ENCODE measurements at regions not wholly inside any gene's neighbourhood (a gene's known extent, or its start where the extent isn't known, plus 50 kb on each side); places are given as distances from the start of the nearest gene placed in this dataset.

DNA sequence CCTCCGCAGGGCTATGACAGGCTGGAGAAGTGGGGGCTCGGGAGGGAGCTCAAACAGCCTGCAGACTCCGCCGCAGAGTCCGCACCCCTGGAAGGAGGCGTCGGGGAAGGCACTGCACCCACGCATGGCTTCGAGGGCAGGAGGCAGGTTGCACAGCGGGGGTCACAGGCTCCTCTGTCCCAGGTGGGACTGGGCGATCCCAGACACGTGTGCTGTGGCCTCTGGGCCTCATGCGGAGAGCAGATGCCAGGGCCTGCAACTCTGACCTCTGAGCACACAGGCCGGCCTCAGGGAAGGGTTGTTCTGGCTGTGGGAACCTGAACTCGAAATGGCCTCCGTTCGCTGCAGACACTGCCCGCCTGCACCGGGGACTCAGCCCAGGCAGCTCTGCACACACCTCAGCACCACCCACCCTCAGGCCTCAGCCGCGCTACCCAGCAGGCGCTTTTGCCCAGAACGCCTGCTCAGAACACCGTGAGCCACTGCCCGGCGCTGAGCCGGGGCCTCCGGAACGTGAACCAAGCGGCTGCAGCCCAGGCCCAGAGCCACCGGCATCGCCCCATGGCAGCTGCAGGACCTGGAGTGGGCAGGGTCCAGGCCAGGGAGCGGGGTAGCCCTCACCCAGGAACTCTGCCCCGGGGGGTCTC is 71.8 kb upstream of the ADGRA1 start:
- Histone ChIP-seq H2AFZ (ENCODE audit: low read depth, low read length, poor library complexity, severe bottlenecking) (no peak overlapping the region), H3K9ac (ENCODE audit: low read length) (no peak overlapping the region), H3K36me3 (ENCODE audit: control insufficient read depth in 1 of 2, insufficient read depth in 2 of 2, low read length in 2 of 2) (no peaks in the 10 kb centered on the region), H3K4me3 (replicated peaks in 1 of 2; ENCODE audit: low read depth in 1 of 2, low read length in 2 of 2) (no peak overlapping the region), H3K4me1 (ENCODE audit: control insufficient read depth in 1 of 2, insufficient read depth in 2 of 2, low read length in 2 of 2) (peaks cover 0 to 16% of the 10 kb centered on the region in 2 experiments; a peak in 2 of 4 replicates), H4K20me1 (ENCODE audit: insufficient read depth) (no peaks in the 10 kb centered on the region), H3K4me2 (ENCODE audit: low read length) (no peak overlapping the region), H3K9me3 (ENCODE audit: control insufficient read depth in 1 of 2, insufficient read depth in 1 of 2, low read depth in 1 of 2, low read length in 2 of 2) (no peaks in the 10 kb centered on the region), H3K27me3 (ENCODE audit: insufficient read depth, low read length) (no peaks in the 10 kb centered on the region), H3K27ac (ENCODE audit: low read depth, low read length) (no peak overlapping the region), H3K9me2 (ENCODE audit: insufficient read depth) (no peaks in the 10 kb centered on the region), H3K79me2 (ENCODE audit: insufficient read depth, low read length) (no peaks in the 10 kb centered on the region)
- ChIA-PET RAD21 (ENCODE audit: low non-redundant PET in 1 of 2, low total read pairs in 2 of 2, uncharacterized antibody in 2 of 2, unreplicated experiment in 2 of 2) (no interaction called here), POLR2A (no interaction called here), CTCF (no interaction called here)
- intact Hi-C loops (cut with micrococcal nuclease), result no loop called here
- ATAC-seq (no peak), DNase-seq (ENCODE audit: low read depth, low spot score) (no peak)
- no TSS peak for BruUV-seq (replicated peaks)
- TF ChIP-seq FOSL1 (IDR thresholded peaks at IDR 0.05; ENCODE audit: low read depth) (no peak), ZNF274 (IDR thresholded peaks at IDR 0.05; ENCODE audit: low read depth, low read length) (no peak), EZH2 (IDR thresholded peaks at IDR 0.05) (no peak), JUND (IDR thresholded peaks at IDR 0.05) (no peak), CEBPB (IDR thresholded peaks at IDR 0.05; ENCODE audit: low read depth) (no peak), SRF (IDR thresholded peaks at IDR 0.05; ENCODE audit: low read depth) (no peak), POLR2A (IDR thresholded peaks at IDR 0.05; ENCODE audit: borderline replicate concordance, extremely low read depth, insufficient read depth, insufficient read length) (no peak), RAD21 (IDR thresholded peaks at IDR 0.05; ENCODE audit: low read depth) (no peak), CBX3 (IDR thresholded peaks at IDR 0.05; ENCODE audit: low read depth) (no peak), ELF1 (IDR thresholded peaks at IDR 0.05; ENCODE audit: borderline replicate concordance, low read depth) (no peak), ZFX (IDR thresholded peaks at IDR 0.05) (no peak), TCF7L2 (IDR thresholded peaks at IDR 0.05; ENCODE audit: borderline replicate concordance, extremely low read depth, insufficient read depth, insufficient read length) (no peak)
- TF ChIP-seq, protein P1, sequence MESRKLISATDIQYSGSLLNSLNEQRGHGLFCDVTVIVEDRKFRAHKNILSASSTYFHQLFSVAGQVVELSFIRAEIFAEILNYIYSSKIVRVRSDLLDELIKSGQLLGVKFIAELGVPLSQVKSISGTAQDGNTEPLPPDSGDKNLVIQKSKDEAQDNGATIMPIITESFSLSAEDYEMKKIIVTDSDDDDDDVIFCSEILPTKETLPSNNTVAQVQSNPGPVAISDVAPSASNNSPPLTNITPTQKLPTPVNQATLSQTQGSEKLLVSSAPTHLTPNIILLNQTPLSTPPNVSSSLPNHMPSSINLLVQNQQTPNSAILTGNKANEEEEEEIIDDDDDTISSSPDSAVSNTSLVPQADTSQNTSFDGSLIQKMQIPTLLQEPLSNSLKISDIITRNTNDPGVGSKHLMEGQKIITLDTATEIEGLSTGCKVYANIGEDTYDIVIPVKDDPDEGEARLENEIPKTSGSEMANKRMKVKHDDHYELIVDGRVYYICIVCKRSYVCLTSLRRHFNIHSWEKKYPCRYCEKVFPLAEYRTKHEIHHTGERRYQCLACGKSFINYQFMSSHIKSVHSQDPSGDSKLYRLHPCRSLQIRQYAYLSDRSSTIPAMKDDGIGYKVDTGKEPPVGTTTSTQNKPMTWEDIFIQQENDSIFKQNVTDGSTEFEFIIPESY (IDR thresholded peaks at IDR 0.05; ENCODE audit: extremely low read depth, insufficient replicate concordance, low read length), result no peak
- TF ChIP-seq, protein P2, sequence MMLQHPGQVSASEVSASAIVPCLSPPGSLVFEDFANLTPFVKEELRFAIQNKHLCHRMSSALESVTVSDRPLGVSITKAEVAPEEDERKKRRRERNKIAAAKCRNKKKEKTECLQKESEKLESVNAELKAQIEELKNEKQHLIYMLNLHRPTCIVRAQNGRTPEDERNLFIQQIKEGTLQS (IDR thresholded peaks at IDR 0.05), result no peak
- TF ChIP-seq, protein P3, sequence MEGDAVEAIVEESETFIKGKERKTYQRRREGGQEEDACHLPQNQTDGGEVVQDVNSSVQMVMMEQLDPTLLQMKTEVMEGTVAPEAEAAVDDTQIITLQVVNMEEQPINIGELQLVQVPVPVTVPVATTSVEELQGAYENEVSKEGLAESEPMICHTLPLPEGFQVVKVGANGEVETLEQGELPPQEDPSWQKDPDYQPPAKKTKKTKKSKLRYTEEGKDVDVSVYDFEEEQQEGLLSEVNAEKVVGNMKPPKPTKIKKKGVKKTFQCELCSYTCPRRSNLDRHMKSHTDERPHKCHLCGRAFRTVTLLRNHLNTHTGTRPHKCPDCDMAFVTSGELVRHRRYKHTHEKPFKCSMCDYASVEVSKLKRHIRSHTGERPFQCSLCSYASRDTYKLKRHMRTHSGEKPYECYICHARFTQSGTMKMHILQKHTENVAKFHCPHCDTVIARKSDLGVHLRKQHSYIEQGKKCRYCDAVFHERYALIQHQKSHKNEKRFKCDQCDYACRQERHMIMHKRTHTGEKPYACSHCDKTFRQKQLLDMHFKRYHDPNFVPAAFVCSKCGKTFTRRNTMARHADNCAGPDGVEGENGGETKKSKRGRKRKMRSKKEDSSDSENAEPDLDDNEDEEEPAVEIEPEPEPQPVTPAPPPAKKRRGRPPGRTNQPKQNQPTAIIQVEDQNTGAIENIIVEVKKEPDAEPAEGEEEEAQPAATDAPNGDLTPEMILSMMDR (IDR thresholded peaks at IDR 0.05 in 2 of 3, conservative IDR thresholded peaks at IDR 0.05 in 1 of 3; ENCODE audit: borderline replicate concordance in 1 of 3, insufficient read depth in 1 of 3, low read depth in 2 of 3, low read length in 2 of 3), result no peak
- TF ChIP-seq, protein P4, sequence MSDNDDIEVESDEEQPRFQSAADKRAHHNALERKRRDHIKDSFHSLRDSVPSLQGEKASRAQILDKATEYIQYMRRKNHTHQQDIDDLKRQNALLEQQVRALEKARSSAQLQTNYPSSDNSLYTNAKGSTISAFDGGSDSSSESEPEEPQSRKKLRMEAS (IDR thresholded peaks at IDR 0.05), result no peak
- TF ChIP-seq, protein P5, sequence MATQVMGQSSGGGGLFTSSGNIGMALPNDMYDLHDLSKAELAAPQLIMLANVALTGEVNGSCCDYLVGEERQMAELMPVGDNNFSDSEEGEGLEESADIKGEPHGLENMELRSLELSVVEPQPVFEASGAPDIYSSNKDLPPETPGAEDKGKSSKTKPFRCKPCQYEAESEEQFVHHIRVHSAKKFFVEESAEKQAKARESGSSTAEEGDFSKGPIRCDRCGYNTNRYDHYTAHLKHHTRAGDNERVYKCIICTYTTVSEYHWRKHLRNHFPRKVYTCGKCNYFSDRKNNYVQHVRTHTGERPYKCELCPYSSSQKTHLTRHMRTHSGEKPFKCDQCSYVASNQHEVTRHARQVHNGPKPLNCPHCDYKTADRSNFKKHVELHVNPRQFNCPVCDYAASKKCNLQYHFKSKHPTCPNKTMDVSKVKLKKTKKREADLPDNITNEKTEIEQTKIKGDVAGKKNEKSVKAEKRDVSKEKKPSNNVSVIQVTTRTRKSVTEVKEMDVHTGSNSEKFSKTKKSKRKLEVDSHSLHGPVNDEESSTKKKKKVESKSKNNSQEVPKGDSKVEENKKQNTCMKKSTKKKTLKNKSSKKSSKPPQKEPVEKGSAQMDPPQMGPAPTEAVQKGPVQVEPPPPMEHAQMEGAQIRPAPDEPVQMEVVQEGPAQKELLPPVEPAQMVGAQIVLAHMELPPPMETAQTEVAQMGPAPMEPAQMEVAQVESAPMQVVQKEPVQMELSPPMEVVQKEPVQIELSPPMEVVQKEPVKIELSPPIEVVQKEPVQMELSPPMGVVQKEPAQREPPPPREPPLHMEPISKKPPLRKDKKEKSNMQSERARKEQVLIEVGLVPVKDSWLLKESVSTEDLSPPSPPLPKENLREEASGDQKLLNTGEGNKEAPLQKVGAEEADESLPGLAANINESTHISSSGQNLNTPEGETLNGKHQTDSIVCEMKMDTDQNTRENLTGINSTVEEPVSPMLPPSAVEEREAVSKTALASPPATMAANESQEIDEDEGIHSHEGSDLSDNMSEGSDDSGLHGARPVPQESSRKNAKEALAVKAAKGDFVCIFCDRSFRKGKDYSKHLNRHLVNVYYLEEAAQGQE (IDR thresholded peaks at IDR 0.05; ENCODE audit: low read depth), result no peak
